Hippocampal formation (tissue), 2 donors: ENCODE measurements at regions not wholly inside any gene's neighbourhood (a gene's known extent, or its start where the extent isn't known, plus 50 kb on each side); places are given as distances from the start of the nearest gene placed in this dataset.

Experiments used
- DNase-seq, 2 donors: peaks; one replicate each; lab custom pipeline; 2025; lab: John Stamatoyannopoulos, UW

DNA sequence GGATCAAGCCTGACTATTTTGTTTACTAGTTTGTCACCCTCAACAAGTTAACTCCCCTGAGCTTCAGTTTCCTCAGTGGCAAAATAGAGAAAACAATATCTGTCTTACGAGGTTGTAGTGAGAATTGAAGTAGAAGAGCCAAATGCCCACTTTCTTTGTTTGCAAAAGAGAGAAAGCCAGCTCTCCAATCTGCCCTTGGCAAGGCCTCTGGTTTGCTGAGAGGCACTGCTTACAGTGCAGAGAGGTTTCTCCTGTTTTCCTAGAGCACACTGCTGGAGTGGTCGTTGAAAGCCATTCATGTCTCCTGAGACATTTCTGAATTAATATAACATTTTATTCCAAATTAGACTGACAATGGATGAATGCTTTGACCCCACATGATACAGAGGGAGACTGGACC is 260.5 kb upstream of the IGF1R start:
- no peak for DNase-seq

DNA sequence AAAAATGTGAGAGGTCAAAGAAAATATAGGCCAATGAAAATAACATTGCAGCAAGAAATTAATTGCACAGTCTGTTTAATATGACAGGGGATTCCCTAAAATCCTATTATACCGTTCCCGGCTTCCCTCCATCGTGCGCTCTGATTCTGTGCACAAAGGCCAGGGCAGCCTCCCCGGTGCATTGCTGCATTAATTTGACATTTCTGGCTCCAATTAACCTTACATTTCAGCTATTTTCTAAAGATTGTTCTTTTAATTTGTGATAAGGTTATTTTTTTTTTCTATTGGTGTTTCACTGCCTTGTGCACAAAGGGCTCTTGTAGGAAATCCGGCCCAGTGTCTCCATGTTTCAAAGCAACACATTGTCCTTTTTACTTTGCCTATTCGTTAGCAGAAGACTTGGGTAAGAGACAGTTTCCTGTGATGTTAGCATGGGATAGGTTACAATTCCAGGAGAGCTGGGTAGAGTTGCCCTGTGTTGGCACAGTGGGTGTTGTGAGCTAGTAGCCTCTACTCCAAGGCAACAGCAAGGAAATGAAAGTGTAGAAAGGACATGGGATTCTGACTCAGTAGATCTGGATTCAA is 257.3 kb upstream of the IGF1R start:
- DNase-seq: no peak

DNA sequence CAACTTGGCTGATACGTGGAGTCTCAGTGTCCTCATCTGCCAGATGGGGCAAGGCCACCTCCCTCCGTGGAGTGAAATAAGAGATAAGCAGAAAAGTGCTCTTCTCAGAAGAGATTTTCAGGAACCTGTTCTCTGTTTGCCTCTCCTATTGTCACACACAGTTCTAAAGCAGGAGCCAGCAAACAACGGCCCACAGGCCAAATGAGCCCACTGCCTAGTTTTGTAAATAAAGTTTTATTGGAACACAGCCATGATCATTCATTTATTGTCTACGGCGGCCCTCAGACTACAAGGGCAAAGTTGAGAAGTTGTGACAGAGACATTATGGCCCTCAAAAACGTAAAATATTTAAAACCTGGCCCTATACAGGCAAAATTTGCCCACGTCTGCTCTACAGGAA is 256.8 kb upstream of the IGF1R start:
- no peak for DNase-seq

GRCh38 chr15:98393471-98393870 is 254.9 kb upstream of the IGF1R start:
- DNase-seq: no peak

DNA sequence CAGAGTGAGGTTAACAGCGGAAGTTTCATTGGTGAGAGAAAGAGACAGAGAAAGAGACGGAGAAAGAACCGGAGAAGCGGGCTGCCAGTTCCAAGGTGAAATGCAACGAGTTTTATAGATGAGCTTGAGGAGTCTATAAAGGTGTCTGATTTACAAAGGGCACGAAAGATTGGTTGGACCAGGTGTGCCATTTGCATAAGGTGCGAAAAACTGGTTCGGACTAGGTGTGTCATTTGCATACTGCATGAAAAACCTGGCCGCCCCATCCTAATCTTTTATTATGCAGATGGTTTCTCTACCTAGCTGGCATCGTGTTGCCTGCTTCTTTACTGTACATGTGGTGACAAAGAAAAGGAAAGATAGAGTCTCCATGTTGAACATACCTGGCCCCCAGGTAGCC is 253.8 kb upstream of the IGF1R start:
- no peak for DNase-seq

- no peak for DNase-seq
Measured at GRCh38 chr15:98395974-98396610, 252.2 kb upstream of the IGF1R start.

DNA sequence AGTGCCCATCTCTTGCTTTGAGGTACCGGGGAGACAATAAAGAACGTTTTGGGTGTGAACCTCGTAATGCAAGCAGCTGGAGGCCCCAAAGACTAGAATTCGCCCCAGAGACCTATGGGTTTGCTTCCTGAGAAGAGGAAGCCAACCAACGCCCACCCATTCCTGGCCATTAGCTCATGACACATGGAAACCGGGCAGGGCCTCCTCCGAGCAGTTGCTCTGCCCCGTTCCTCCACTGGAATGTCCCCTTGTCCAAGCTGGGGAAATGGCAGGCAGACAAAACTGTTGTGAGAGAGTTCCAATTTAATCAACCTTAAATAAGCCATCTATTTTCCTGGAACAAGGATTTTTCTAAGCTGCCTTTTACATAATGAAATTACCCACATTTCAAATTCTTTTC is 250.9 kb upstream of the IGF1R start:
- DNase-seq: no peak

DNA sequence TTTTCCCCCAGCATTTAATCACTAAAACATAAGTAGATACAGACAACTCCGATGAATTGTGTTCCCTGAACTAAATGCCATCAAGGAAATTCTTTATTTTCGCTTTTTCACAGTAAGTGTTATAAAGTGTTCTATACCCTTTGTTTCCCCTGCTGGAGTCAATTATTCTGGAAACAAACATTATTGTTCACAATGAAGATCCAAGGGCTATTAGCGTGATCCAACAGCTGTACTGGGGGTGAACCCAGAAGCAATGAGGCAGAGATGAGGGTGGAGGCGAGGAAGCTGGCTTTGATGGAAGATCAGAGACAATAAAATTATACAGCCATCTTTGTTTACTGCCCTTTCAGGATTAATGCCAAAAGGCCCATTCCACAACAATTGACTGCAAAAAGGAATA is 250.3 kb upstream of the IGF1R start:
- no peak for DNase-seq

DNA sequence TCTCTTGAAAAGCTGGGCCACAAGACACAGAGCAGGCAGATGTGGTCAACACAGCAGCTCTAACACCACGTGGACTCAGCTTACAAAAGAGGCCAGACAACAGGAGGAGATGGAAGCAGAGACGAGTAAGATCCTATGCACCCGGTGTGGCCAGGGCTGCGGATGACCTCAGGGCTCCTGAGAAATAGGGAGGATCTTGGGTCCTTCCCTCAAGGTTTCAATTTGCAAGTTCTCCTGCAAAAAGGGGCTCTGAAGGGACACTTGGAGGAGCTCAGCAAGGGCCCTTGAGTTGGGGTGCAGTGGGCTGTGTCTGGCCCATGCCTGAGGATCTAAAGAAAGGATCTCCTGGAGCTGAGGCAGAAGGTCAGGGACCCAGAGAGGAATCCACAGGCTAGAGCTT is 249.5 kb upstream of the IGF1R start:
- no peak for DNase-seq

DNA sequence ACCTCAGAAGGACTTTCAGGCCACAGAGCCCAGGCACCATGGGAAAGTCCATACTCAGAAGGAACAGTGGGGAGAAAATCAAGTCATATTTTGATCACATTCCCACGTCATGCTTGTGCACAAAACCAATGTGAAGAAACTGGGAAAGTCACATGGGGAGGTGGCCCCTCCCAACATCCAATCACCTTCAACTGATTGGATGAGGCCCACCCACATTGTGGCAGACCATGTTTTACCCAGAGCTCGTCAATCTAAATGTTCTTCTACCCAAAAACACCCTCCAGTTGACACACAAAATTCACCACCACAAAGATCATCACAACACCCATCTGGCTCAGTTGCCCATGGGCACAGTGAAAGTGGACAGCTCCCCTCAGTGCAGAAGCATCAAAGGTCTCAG is 248.2 kb upstream of the IGF1R start:
- DNase-seq: no peak

- no peak for DNase-seq
Measured at GRCh38 chr15:98401029-98401428, 247.3 kb upstream of the IGF1R start.

DNA sequence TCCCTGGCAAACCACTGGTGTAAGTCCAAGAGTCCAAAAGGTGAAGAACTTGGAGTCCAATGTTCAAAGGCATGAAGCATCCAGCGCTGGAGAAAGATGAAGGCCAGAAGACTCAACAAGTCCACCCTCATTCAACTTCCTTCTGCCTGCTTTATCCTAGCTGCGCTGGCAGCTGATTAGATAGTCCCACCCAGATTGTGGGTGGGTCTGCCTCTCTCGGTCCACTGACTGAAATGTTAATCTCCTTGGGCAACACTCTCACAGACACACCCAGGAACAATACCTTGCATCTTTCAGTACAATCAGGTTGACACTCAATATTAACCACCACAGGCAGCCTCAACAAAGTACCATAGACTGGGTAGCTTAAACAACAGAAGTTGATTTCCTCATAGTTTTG is 245.9 kb upstream of the IGF1R start:
- DNase-seq: no peak

- no peak for DNase-seq
Measured at GRCh38 chr15:98403169-98403568, 245.2 kb upstream of the IGF1R start.

GRCh38 chr15:98403569-98403968 is 244.8 kb upstream of the IGF1R start:
- DNase-seq: no peak

GRCh38 chr15:98405013-98405412 is 243.3 kb upstream of the IGF1R start:
- no peak for DNase-seq

DNA sequence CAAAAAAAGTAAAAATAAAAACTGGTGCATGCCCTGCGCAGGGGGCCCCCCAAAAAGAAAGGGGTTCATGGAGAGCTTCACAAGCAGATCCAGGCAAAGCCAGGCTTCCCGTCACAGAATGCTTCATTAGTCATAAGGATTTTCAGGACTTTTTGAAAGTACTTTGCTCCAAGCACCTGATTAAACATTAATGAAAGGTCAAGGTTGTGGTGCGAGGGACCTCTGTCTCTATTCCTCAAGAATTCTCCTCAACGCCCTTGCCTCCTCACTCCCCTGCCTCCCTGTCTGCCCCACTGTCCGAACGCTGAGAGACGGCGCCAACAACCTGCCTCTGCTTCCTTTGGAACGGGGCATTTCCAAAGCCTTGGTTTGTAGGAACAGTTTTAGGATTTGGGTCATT is 240.1 kb upstream of the IGF1R start:
- no peak for DNase-seq

GRCh38 chr15:98410328-98410727 is 238.0 kb upstream of the IGF1R start:
- DNase-seq: no peak

- DNase-seq: no peak
Measured at GRCh38 chr15:98412852-98413251, 235.5 kb upstream of the IGF1R start.

DNA sequence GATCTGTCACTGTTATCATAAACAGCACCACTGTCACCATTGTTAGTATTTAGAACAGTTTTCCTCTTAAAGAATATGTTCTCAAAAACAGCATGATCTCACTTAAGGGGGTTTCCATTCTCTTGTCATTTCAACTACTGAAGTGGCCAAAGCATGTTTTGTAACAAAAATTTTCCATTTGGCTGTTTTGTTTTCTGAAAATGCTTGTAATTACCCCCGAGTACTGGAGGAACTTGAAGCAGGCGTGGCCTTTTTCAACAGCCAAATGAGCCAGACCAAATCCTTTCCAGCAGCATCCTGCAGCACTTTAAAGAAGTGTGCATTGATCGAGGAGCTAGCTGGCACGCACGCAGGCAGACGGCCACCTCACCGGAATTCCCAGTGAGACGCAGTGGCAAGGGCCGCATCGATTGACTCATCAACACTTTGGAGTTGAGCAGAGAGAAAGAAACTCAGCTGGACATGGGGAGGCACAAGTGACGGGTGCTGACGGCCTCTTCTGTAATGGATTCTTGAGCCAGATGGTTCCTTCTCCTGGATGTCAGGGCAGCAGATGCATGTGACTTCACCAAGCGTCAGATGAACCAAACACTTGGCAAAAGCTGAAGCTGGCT is 234.3 kb upstream of the IGF1R start:
- DNase-seq: no peak

DNA sequence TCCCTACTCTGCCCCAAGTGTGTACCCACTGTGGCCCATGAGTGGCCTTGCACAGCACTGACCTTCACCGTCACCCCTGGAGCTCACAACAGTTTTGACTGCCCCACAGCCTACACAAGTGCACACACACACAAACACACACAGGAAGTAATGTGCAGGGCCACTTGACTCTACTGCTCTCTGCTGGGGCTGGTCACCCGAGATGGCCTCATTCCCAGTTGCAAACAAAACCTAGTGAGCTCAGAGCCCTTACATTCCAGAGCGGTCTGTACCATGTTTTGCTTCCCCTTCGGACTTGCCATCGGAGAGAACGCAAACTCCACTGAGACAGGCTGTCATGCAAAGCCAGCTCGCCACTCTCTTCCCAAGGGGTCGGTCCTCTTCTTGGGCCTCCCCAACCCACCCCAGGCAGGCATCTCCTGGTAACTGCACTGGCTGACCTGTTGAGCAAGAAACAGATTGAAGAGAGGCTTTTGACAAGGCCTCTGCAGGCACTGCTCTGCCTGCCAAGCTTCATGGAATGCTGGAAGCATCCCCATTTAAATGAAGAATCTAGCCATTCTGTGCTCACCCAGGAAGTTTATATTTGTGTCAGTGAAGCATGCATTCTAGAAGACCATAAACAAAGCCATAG is 232.0 kb upstream of the IGF1R start:
- DNase-seq: no peak

DNA sequence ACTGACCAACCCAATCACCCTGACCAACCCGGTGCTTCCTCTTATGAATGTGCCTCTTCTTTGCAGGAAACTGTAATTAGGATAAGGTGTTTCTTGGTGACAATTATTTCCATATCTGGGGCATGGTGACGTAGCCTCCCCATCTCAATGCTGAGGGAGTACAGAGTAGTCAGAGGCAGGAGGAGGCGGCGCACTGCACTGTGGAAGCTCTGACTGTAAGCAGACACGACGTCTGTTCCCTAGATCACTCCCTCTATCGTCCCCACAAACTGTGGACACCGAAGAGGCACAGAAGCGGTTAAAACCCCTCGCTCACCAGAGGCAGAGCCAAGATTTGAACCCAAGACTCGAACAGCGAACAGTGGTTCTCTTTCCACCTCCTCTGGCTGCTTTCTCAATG is 231.0 kb upstream of the IGF1R start:
- DNase-seq: no peak

- DNase-seq: no peak
Measured at GRCh38 chr15:98418122-98418521, 230.2 kb upstream of the IGF1R start.

- no peak for DNase-seq
Measured at GRCh38 chr15:98419173-98419780, 229.1 kb upstream of the IGF1R start.
